SU-DHL-6 (cell line): ENCODE measurements at regions not wholly inside any gene's neighbourhood (a gene's known extent, or its start where the extent isn't known, plus 50 kb on each side); places are given as distances from the start of the nearest gene placed in this dataset.

ENCODE experiments used
- CTCF ChIP-seq: fragments of 200-600 bp; sonication (generic); IDR thresholded peaks from one replicate; pipeline ENCODE4 v1.5.1; 2017; ENCODE audit warnings: antibody characterized with exemption, mild to moderate bottlenecking, low read length, moderate library complexity; ENCODE audit not compliant: insufficient read depth, poor library complexity, severe bottlenecking
- EZH2phosphoT487 ChIP-seq: fragments of 200-600 bp; sonication (generic), shearing (Covaris generic); conservative IDR thresholded peaks from 2 replicates; pipeline ENCODE4 v1.6.1; 2018; ENCODE audit warnings: mild to moderate bottlenecking, antibody characterized with exemption, low read length, moderate library complexity, mixed read lengths

GRCh38 chr9:108665521-108666239 is 190.1 kb downstream of the ACTL7B start:
- TF ChIP-seq CTCF (no peak), EZH2phosphoT487 (no peak)
